ENCODE measurements at regions not wholly inside any gene's neighbourhood (a gene's known extent, or its start where the extent isn't known, plus 50 kb on each side); places are given as distances from the start of the nearest gene placed in this dataset.
A peak's percentile ranks its signal among the peaks of the same experiment; 100 is the strongest.

- no peak for DNase-seq
These were observed 173.4 kb upstream of the CADPS start for GRCh38 chr3:63048367-63049326.

- no peak for DNase-seq
These were observed 175.4 kb upstream of the CADPS start for GRCh38 chr3:63050548-63051177.

GRCh38 chr3:63051920-63052319 is 176.7 kb upstream of the CADPS start:
- DNase-seq = no peak

- DNase-seq = no peak
These were observed 181.7 kb upstream of the CADPS start for GRCh38 chr3:63056932-63057331.

- DNase-seq = no peak
These were observed 185.2 kb upstream of the CADPS start for GRCh38 chr3:63060412-63060811.

- no peak for DNase-seq
These were observed 186.2 kb upstream of the CADPS start for GRCh38 chr3:63061449-63061848.

- no peak for DNase-seq
These were observed 189.1 kb upstream of the CADPS start for GRCh38 chr3:63064209-63064755.

GRCh38 chr3:63067999-63068645 is 192.9 kb upstream of the CADPS start:
- DNase-seq = no peak

GRCh38 chr3:63069806-63070475 is 194.7 kb upstream of the CADPS start:
- no peak for DNase-seq

- no peak for DNase-seq
These were observed 195.2 kb upstream of the CADPS start for GRCh38 chr3:63070476-63070810.

- DNase-seq = no peak
These were observed 201.1 kb upstream of the CADPS start for GRCh38 chr3:63076357-63076756.

- DNase-seq = no peak
These were observed 191.9 kb upstream of the SYNPR start for GRCh38 chr3:63086190-63086589.

GRCh38 chr3:63089007-63089750 is 188.9 kb upstream of the SYNPR start:
- DNase-seq = no peak

GRCh38 chr3:63089751-63090132 is 188.4 kb upstream of the SYNPR start:
- no peak for DNase-seq

- no peak for DNase-seq
These were observed 187.5 kb upstream of the SYNPR start for GRCh38 chr3:63090656-63091055.

- DNase-seq = no peak
These were observed 185.6 kb upstream of the SYNPR start for GRCh38 chr3:63092515-63092914.

- no peak for DNase-seq
These were observed 183.3 kb upstream of the SYNPR start for GRCh38 chr3:63094642-63095408.

- no peak for DNase-seq
These were observed 181.7 kb upstream of the SYNPR start for GRCh38 chr3:63096248-63097058.

- peak in 1 of 4 experiments; percentile 0 for DNase-seq
These were observed 180.7 kb upstream of the SYNPR start for GRCh38 chr3:63097396-63097795.

- DNase-seq = no peak
These were observed 161.2 kb upstream of the SYNPR start for GRCh38 chr3:63116922-63117321.

GRCh38 chr3:63124090-63124489 is 154.0 kb upstream of the SYNPR start:
- no peak for DNase-seq
